PFSK-1 (cell line): ENCODE measurements at regions not wholly inside any gene's neighbourhood (a gene's known extent, or its start where the extent isn't known, plus 50 kb on each side); places are given as distances from the start of the nearest gene placed in this dataset.

Source experiments
- FOXP2 ChIP-seq: optimal IDR thresholded peaks from 2 replicates; pipeline ENCODE3; 2011; ENCODE audit warnings: borderline replicate concordance, control low read depth, inconsistent platforms; ENCODE audit not compliant: insufficient read depth; ENCODE audit errors: extremely low read length, extremely low read depth
- POLR2AphosphoS5 ChIP-seq: IDR thresholded peaks from 2 replicates; pipeline ENCODE4 v1.6.1; 2012; ENCODE audit warnings: low read depth, mild to moderate bottlenecking, control low read depth, low read length, moderate library complexity
- SIN3A ChIP-seq: IDR thresholded peaks from 2 replicates; pipeline ENCODE4 v1.6.1; 2012; ENCODE audit warnings: mild to moderate bottlenecking, low read length, moderate library complexity, borderline replicate concordance; ENCODE audit not compliant: insufficient read depth
- TAF1 ChIP-seq: IDR thresholded peaks from 2 replicates; pipeline ENCODE4 v1.6.1; 2012; ENCODE audit warnings: low read length, control low read depth, borderline replicate concordance; ENCODE audit not compliant: insufficient read depth
- TF ChIP-seq, protein P1 (sequence below), 2 experiments: IDR thresholded peaks; 2 replicates each; pipeline versions ENCODE4 v1.6.1 to v1.8.0; 2011 to 2012; ENCODE audit warnings: low read depth in 2 of 2, low read length in 2 of 2, control low read depth in 1 of 2, inconsistent platforms in 1 of 2, mild to moderate bottlenecking in 1 of 2, moderate library complexity in 1 of 2; ENCODE audit not compliant: insufficient read depth in 1 of 2

GRCh38 chr3:30474371-30474770, 132.0 kb upstream of the TGFBR2 start:
- no peak for TF ChIP-seq SIN3A
- no peak for TF ChIP-seq TAF1
- TF ChIP-seq, protein P1, sequence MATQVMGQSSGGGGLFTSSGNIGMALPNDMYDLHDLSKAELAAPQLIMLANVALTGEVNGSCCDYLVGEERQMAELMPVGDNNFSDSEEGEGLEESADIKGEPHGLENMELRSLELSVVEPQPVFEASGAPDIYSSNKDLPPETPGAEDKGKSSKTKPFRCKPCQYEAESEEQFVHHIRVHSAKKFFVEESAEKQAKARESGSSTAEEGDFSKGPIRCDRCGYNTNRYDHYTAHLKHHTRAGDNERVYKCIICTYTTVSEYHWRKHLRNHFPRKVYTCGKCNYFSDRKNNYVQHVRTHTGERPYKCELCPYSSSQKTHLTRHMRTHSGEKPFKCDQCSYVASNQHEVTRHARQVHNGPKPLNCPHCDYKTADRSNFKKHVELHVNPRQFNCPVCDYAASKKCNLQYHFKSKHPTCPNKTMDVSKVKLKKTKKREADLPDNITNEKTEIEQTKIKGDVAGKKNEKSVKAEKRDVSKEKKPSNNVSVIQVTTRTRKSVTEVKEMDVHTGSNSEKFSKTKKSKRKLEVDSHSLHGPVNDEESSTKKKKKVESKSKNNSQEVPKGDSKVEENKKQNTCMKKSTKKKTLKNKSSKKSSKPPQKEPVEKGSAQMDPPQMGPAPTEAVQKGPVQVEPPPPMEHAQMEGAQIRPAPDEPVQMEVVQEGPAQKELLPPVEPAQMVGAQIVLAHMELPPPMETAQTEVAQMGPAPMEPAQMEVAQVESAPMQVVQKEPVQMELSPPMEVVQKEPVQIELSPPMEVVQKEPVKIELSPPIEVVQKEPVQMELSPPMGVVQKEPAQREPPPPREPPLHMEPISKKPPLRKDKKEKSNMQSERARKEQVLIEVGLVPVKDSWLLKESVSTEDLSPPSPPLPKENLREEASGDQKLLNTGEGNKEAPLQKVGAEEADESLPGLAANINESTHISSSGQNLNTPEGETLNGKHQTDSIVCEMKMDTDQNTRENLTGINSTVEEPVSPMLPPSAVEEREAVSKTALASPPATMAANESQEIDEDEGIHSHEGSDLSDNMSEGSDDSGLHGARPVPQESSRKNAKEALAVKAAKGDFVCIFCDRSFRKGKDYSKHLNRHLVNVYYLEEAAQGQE (IDR thresholded peaks at IDR 0.05; ENCODE audit: insufficient read depth in 1 of 2, low read depth in 2 of 2, low read length in 2 of 2), result no peak
- TF ChIP-seq POLR2AphosphoS5, result no peak
- TF ChIP-seq FOXP2, result no peak

DNA sequence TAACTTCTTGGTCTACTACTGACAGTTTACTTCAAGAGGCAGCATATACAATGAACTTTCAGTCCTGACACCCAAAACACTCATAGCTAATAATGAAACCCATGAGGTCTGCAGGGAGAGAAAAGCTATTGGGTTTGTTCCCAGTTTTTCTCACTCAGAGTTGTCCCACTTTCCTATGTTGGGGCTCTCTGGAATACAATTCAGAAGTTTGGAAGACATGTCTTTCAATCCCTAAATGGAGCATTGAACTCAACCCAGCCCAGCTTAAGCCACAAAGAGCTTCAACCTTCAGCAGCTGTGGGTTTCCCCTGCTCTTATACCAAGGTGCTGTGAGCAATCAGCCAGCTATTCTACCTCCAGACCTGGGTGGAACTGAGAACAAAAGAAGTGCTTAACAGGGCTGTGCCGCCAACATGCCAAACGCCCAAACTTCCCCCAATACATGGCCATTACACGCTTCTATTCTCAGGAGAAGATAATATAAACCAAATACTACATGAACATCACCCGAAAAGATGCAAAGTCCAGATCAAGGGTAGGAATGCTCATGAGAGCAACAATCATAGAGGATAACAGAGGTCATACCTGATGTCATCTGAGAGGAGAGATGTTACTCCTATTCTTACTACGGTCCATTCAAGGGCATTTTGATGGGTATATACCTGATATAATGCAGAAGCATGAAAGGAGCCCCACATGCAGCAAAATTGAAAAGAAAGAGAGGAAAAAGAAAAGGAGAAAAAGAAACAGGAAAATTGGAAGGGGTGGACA, 131.2 kb upstream of the TGFBR2 start:
- TF ChIP-seq TAF1 (no peak), FOXP2 (no peak), POLR2AphosphoS5 (no peak), SIN3A (no peak)
- TF ChIP-seq, protein P1 (IDR thresholded peaks at IDR 0.05; ENCODE audit: insufficient read depth in 1 of 2, low read depth in 2 of 2, low read length in 2 of 2), result no peak

GRCh38 chr3:30475809-30476178, 130.6 kb upstream of the TGFBR2 start:
- TF ChIP-seq TAF1, result no peak
- TF ChIP-seq SIN3A, result no peak
- no peak for TF ChIP-seq POLR2AphosphoS5
- no peak for TF ChIP-seq FOXP2
- TF ChIP-seq, protein P1 (IDR thresholded peaks at IDR 0.05; ENCODE audit: insufficient read depth in 1 of 2, low read depth in 2 of 2, low read length in 2 of 2), result no peak

DNA sequence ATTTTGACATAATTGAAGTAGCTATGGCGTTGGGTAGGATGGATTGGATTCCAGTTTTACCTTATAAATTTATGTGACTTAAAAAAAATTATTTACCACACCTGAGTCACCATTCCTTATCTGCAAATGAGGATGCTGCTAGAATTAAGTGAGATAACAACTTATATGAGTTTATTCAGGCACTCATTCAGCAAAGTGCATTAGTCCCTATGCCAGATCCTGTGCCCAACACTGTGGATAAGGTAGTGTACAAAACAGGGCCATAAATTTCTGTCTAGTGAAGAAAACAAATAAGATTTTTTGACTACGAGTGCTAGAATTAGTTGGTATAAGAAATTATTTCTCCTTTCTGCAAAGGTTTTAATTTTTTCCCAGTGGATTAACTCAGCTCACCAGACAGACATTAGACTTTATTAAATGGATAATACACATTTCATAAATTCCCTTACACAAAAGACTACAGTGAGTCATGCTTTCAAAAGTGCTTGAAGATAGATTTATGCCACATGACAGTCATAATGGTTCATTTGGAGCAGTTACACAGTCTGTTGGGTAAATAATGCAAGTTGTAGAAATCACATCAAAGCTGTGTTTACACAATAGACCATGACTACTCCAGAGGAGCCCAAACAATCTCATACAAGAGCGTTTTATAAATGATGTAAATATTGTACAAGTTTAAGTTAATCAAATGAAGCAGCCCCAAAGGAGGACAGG, 129.9 kb upstream of the TGFBR2 start:
- TF ChIP-seq SIN3A (no peak), TAF1 (no peak)

DNA sequence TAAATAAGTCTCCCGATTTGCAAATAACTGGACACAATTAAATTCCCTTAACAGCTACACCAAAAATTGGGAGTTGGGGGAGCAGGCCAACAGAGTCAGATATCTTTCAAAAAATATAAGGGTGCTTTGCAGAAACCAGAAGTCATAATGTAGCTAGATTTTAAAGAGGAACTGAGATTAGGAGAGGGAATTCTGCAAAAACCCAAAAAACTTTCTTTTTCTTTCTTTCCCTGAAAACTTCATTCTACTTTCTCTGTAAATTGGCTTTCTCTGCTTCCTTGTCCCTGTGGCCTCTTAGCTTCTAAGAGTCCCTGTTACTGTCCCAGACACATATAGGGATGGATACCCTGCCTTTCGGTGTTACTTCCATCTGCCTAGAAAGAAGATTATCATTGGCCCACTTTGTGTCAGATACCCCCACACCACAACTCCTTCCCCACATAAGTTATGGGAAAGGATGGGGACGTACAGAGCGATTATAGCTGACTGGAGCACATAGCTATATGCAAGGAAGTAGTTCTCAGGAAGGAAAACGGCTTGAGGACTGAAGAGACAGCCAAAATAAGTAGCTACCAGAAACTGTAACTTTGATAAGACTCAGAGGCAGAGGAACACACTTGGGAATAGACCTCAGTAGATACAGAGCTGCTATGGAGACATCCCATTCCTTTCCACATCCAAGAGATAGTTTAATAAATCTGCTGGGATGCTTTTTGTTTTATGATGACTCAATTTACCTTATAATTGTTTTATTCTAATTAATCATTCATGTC, 129.1 kb upstream of the TGFBR2 start:
- no peak for TF ChIP-seq FOXP2
- TF ChIP-seq, protein P1 (IDR thresholded peaks at IDR 0.05; ENCODE audit: insufficient read depth in 1 of 2, low read depth in 2 of 2, low read length in 2 of 2), result no peak
- no peak for TF ChIP-seq SIN3A
- no peak for TF ChIP-seq POLR2AphosphoS5
- no peak for TF ChIP-seq TAF1
